D721Med (cell line): ENCODE measurements at regions not wholly inside any gene's neighbourhood (a gene's known extent, or its start where the extent isn't known, plus 50 kb on each side); places are given as distances from the start of the nearest gene placed in this dataset.
"Not testable (repeated sequence)": the region's sequence is repeated elsewhere in the genome, so short reads cannot be mapped to it uniquely, and the experiment has no call there.

Experiments
- DNase-seq: peaks from one replicate; pipeline ENCODE4 v3.0.0; 2011; ENCODE audit warnings: low spot score; ENCODE audit not compliant: insufficient read length
- FAIRE-seq: peaks from 2 replicates; lab custom pipeline; 2011; peaks lifted over from hg19 to GRCh38; lab: Jason Lieb, UNC
- CTCF ChIP-seq: IDR thresholded peaks from 2 replicates; pipeline ENCODE4 v1.5.1; 2012; ENCODE audit warnings: mild to moderate bottlenecking, control low read depth; ENCODE audit not compliant: insufficient read depth; ENCODE audit errors: missing control alignments

GRCh38 chr6:92243315-92243714, 1176.0 kb downstream of the EPHA7 start:
- no peak for TF ChIP-seq CTCF
- no peak for DNase-seq
- FAIRE-seq: no peak

- FAIRE-seq: no peak
- TF ChIP-seq CTCF: no peak
- DNase-seq: no peak
Measured at GRCh38 chr6:92231171-92231701, 1188.1 kb downstream of the EPHA7 start.

GRCh38 chr6:92219987-92220386, 1199.4 kb downstream of the EPHA7 start:
- not testable (repeated sequence) for DNase-seq, FAIRE-seq

- DNase-seq: no peak
- FAIRE-seq: no peak
- no peak for TF ChIP-seq CTCF
Measured at GRCh38 chr6:92216717-92217116, 1202.6 kb downstream of the EPHA7 start.

- no peak for TF ChIP-seq CTCF
- FAIRE-seq (no peak), DNase-seq (no peak)
Measured at GRCh38 chr6:92201618-92202017, 1217.7 kb downstream of the EPHA7 start.

GRCh38 chr6:92196325-92196724, 1223.0 kb downstream of the EPHA7 start:
- DNase-seq: no peak
- TF ChIP-seq CTCF: no peak
- no peak for FAIRE-seq

- DNase-seq (no peak), FAIRE-seq (no peak)
- TF ChIP-seq CTCF: no peak
Measured at GRCh38 chr6:92195796-92196195, 1223.6 kb downstream of the EPHA7 start.

- DNase-seq: no peak
- TF ChIP-seq CTCF: no peak
- FAIRE-seq: no peak
Measured at GRCh38 chr6:92188016-92188415, 1231.3 kb downstream of the EPHA7 start.
